Endothelial cell (in vitro differentiated cells): ENCODE measurements at regions not wholly inside any gene's neighbourhood (a gene's known extent, or its start where the extent isn't known, plus 50 kb on each side); places are given as distances from the start of the nearest gene placed in this dataset.
"Not testable (repeated sequence)": the region's sequence is repeated elsewhere in the genome, so short reads cannot be mapped to it uniquely, and the experiment has no call there.

Experiments used
- DNase-seq: peaks from one replicate; pipeline ENCODE4 v3.0.0; 2021; ENCODE audit warnings: low spot score
- H3K27ac Mint-ChIP-seq: one replicate; pipeline ENCODE4 v1.8.0; 2021; ENCODE audit warnings: mixed read lengths, inconsistent platforms; ENCODE audit not compliant: unreplicated experiment
- H3K27me3 Mint-ChIP-seq: one replicate; pipeline ENCODE4 v1.8.0; 2021; ENCODE audit warnings: mild to moderate bottlenecking, moderate library complexity, mixed read lengths, inconsistent platforms; ENCODE audit not compliant: unreplicated experiment
- H3K36me3 Mint-ChIP-seq: one replicate; pipeline ENCODE4 v1.8.0; 2021; ENCODE audit warnings: mild to moderate bottlenecking, low read depth, mixed read lengths, inconsistent platforms; ENCODE audit not compliant: unreplicated experiment
- H3K4me1 Mint-ChIP-seq: one replicate; pipeline ENCODE4 v1.8.0; 2021; ENCODE audit warnings: mild to moderate bottlenecking, mixed read lengths, inconsistent platforms; ENCODE audit not compliant: unreplicated experiment
- H3K4me3 Mint-ChIP-seq: one replicate; pipeline ENCODE4 v1.8.0; 2021; ENCODE audit warnings: mild to moderate bottlenecking, mixed read lengths, inconsistent platforms; ENCODE audit not compliant: unreplicated experiment
- H3K9me3 Mint-ChIP-seq: one replicate; pipeline ENCODE4 v1.8.0; 2021; ENCODE audit warnings: mixed read lengths, inconsistent platforms; ENCODE audit not compliant: unreplicated experiment
- TF ChIP-seq, protein P1 (sequence below): fragments of 200-600 bp; sonication (generic); IDR thresholded peaks from one replicate; pipeline ENCODE4 v1.5.0; 2021; ENCODE audit warnings: antibody characterized with exemption; ENCODE audit not compliant: unreplicated experiment

DNA sequence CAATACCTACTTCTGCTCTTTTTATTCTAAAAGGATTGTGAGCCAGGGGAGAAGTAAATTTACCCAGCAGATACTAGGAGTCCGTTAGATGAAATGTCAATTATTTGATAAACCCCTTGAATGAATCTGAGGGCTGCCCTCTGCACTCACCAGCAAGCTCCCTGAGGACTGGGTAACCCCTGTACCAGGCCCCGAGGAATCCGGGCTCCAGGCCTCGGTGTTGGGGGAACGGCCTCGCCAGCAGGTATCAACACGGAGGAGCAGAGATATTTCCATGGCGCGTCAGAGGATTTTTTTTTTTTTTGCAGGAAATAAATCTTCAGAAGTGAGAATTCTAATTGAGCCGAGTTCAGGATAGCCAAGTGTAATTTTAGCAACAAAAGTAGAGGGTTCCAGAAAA is 1408.8 kb downstream of the BRD1 start:
- H3K27ac Mint-ChIP-seq, result no peak overlapping the region
- H3K4me3 Mint-ChIP-seq, result no peak overlapping the region
- H3K4me1 Mint-ChIP-seq, result peaks cover 4% of the 10 kb centered on the region
- H3K27me3 Mint-ChIP-seq, result no peaks in the 10 kb centered on the region
- no peaks in the 10 kb centered on the region for H3K36me3 Mint-ChIP-seq
- no peak for DNase-seq
- TF ChIP-seq, protein P1, sequence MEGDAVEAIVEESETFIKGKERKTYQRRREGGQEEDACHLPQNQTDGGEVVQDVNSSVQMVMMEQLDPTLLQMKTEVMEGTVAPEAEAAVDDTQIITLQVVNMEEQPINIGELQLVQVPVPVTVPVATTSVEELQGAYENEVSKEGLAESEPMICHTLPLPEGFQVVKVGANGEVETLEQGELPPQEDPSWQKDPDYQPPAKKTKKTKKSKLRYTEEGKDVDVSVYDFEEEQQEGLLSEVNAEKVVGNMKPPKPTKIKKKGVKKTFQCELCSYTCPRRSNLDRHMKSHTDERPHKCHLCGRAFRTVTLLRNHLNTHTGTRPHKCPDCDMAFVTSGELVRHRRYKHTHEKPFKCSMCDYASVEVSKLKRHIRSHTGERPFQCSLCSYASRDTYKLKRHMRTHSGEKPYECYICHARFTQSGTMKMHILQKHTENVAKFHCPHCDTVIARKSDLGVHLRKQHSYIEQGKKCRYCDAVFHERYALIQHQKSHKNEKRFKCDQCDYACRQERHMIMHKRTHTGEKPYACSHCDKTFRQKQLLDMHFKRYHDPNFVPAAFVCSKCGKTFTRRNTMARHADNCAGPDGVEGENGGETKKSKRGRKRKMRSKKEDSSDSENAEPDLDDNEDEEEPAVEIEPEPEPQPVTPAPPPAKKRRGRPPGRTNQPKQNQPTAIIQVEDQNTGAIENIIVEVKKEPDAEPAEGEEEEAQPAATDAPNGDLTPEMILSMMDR, result no peak
- H3K9me3 Mint-ChIP-seq, result no peaks in the 10 kb centered on the region

DNA sequence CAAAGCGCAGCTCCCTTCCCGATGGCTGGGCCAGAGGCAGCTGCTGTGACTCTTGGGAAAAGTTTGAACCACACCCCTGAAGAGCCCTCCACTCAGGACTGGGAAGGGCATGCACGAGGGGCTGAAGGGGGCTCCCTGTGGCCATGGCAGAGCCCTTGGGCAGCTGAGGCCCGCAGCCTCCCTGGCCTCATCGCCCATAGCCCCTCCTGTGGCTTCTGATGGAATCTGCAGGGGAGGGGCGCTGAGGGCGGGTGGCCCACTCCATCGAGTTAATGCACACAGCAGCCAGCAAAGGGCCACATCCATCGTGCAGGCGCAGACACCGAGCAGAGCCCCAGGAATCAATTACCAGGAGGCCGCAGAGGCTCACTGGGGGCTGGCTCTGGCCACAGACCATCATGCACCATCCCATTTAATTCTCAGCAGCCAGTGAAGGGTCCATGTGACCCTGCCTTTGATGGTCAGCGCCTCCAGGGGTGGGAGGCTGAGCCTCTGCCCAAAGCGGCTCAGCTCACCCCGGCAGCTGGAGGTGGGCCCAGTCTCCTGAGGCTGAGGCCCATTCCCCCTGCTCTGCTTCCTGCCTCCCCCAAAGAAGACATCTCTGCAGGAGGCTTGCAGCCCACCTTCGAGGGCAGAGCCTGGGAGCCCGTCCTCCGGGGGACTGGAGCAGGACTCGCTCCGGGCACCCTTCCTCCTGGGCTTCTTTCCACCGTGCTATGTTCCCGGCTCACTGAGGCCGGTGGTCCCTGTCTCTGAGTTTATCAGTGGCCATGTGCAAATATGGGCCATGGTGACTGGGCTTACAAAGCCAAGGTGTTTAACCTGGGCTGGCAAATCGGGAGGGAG is 1410.2 kb downstream of the BRD1 start:
- Mint-ChIP-seq H3K9me3 (no peaks in the 10 kb centered on the region), H3K36me3 (no peaks in the 10 kb centered on the region), H3K27ac (no peak overlapping the region), H3K4me3 (no peak overlapping the region), H3K4me1 (peaks cover 4% of the 10 kb centered on the region), H3K27me3 (no peaks in the 10 kb centered on the region)
- DNase-seq, result no peak
- TF ChIP-seq, protein P1, result no peak

- Mint-ChIP-seq H3K4me1 (peaks cover 4% of the 10 kb centered on the region), H3K36me3 (no peaks in the 10 kb centered on the region), H3K27ac (no peak overlapping the region), H3K9me3 (no peaks in the 10 kb centered on the region), H3K4me3 (no peak overlapping the region), H3K27me3 (no peaks in the 10 kb centered on the region)
- no peak for DNase-seq
- TF ChIP-seq, protein P1, result no peak
These were observed 1411.1 kb downstream of the BRD1 start for GRCh38 chr22:48416396-48417224.

DNA sequence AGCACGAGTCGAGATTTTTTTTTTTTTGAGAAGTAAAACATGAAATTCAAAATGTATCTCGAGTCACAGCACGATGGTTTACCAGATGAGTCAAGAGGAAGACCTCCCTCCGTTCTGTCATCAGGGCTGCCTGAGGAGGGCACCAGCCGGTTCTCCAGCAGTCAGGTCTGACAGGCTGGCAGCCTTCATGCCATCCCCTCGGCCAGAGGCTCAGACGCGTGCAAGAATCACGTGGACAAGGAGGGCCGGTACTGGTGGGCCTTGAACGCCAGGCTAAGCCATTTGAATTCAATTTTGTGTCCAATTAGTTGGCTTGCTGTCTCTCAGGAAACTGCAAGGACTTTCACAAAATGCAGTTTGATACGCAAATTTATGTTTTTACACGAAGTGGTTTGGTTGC is 1412.2 kb downstream of the BRD1 start:
- Mint-ChIP-seq H3K9me3 (no peaks in the 10 kb centered on the region), H3K27ac (no peak overlapping the region), H3K4me1 (peaks cover 4% of the 10 kb centered on the region), H3K27me3 (no peaks in the 10 kb centered on the region), H3K4me3 (no peak overlapping the region), H3K36me3 (no peaks in the 10 kb centered on the region)
- TF ChIP-seq, protein P1, result no peak
- no peak for DNase-seq

DNA sequence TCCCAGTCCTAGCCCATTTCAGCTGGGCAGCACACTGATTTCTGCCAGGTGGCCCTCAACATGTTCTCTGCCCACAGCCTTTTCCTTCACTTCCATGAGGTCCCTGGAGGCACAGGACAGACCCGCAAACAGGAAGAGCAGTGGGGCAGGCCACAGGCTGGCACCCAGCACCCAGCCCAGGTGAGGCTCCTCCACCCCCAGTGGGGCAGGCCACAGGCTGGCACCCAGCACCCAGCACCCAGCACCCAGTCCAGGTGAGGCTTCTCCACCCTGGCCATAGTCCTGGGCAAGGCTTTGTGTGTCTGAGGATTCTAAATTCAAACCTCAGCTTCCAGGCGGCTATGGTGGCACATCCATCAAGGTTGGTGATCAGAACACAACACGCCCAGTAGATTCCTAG is 1413.0 kb downstream of the BRD1 start:
- Mint-ChIP-seq H3K27me3 (no peaks in the 10 kb centered on the region), H3K36me3 (no peaks in the 10 kb centered on the region), H3K9me3 (no peaks in the 10 kb centered on the region), H3K4me3 (no peak overlapping the region), H3K27ac (no peak overlapping the region), H3K4me1 (peaks cover 4% of the 10 kb centered on the region)
- DNase-seq, result no peak
- TF ChIP-seq, protein P1, result no peak

DNA sequence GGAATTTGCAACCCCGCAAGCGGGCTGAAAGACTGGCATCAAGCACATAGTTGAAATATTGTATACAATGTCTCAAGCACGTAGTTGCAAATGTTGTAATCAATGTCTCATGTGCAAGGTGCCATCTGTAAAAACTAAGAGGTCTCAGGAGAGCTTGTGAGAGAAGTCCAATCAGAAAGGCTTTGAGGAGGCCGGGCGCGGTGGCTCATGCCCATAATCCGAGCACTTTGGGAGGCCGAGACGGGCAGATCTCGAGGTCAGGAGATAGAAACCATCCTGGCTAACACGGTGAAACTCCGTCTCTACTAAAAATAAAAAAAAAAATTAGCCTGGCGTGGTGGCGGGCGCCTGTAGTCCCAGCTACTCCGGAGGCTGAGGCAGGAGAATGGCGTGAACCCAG is 1414.7 kb downstream of the BRD1 start:
- H3K27ac Mint-ChIP-seq, result not testable (repeated sequence)

More for the DNA sequence above, 1414.7 kb downstream of the BRD1 start:
- not testable (repeated sequence) for H3K9me3 Mint-ChIP-seq, H3K4me3 Mint-ChIP-seq, DNase-seq, H3K4me1 Mint-ChIP-seq, H3K27me3 Mint-ChIP-seq, H3K36me3 Mint-ChIP-seq
